ENCODE measurements at regions not wholly inside any gene's neighbourhood (a gene's known extent, or its start where the extent isn't known, plus 50 kb on each side); places are given as distances from the start of the nearest gene placed in this dataset.

GRCh38 chr18:22858121-22858520 is 75.0 kb upstream of the RBBP8 start:
- no peak for TF ChIP-seq CTCF (IDR thresholded peaks at IDR 0.05)
- Histone ChIP-seq H3K9ac (ENCODE audit: low read depth in 2 of 2, low read length in 2 of 2) (no peak overlapping the region), H3K4me3 (no peak overlapping the region), H3K4me1 (no peaks in the 10 kb centered on the region), H3K27ac (no peak overlapping the region), H3K36me3 (no peaks in the 10 kb centered on the region), H3K27me3 (no peaks in the 10 kb centered on the region), H3K9me3 (no peaks in the 10 kb centered on the region)
- DNase-seq: no peak
- intact Hi-C loops (cut with DNase I): no loop called here

- H3K4me1 ChIP-seq: no peaks in the 10 kb centered on the region
- no peak for DNase-seq
- H3K27me3 ChIP-seq: no peaks in the 10 kb centered on the region
- no peaks in the 10 kb centered on the region for H3K36me3 ChIP-seq
- H3K4me3 ChIP-seq: no peak overlapping the region
- H3K9ac ChIP-seq (ENCODE audit: low read depth in 2 of 2, low read length in 2 of 2): no peak overlapping the region
- intact Hi-C loops (cut with DNase I): no loop called here
- TF ChIP-seq CTCF (IDR thresholded peaks at IDR 0.05): no peak
- H3K27ac ChIP-seq: no peak overlapping the region
- H3K9me3 ChIP-seq: no peaks in the 10 kb centered on the region
Observed at GRCh38 chr18:22860807-22861206, 72.3 kb upstream of the RBBP8 start.

GRCh38 chr18:22865354-22866116 is 67.6 kb upstream of the RBBP8 start:
- H3K27ac ChIP-seq: no peak overlapping the region
- no peaks in the 10 kb centered on the region for H3K36me3 ChIP-seq
- no peak overlapping the region for H3K9ac ChIP-seq (ENCODE audit: low read depth in 2 of 2, low read length in 2 of 2)
- intact Hi-C loops (cut with DNase I): no loop called here
- DNase-seq: no peak
- no peaks in the 10 kb centered on the region for H3K4me1 ChIP-seq
- no peaks in the 10 kb centered on the region for H3K9me3 ChIP-seq
- H3K27me3 ChIP-seq: no peaks in the 10 kb centered on the region
- H3K4me3 ChIP-seq: no peak overlapping the region
- TF ChIP-seq CTCF (IDR thresholded peaks at IDR 0.05): no peak

GRCh38 chr18:22868831-22869230 is 64.3 kb upstream of the RBBP8 start:
- no peak for TF ChIP-seq CTCF (IDR thresholded peaks at IDR 0.05)
- no peak for DNase-seq
- Histone ChIP-seq H3K4me3 (no peak overlapping the region), H3K4me1 (no peaks in the 10 kb centered on the region), H3K27me3 (no peaks in the 10 kb centered on the region), H3K9me3 (no peaks in the 10 kb centered on the region), H3K36me3 (no peaks in the 10 kb centered on the region), H3K9ac (ENCODE audit: low read depth in 2 of 2, low read length in 2 of 2) (no peak overlapping the region), H3K27ac (no peak overlapping the region)
- intact Hi-C loops (cut with DNase I): no loop called here

GRCh38 chr18:22871809-22872525 is 61.2 kb upstream of the RBBP8 start:
- DNase-seq: no peak
- Histone ChIP-seq H3K4me1 (no peaks in the 10 kb centered on the region), H3K27ac (no peak overlapping the region), H3K36me3 (no peaks in the 10 kb centered on the region), H3K27me3 (no peaks in the 10 kb centered on the region), H3K9me3 (no peaks in the 10 kb centered on the region), H3K9ac (ENCODE audit: low read depth in 2 of 2, low read length in 2 of 2) (no peak overlapping the region), H3K4me3 (no peak overlapping the region)
- intact Hi-C loops (cut with DNase I): no loop called here
- no peak for TF ChIP-seq CTCF (IDR thresholded peaks at IDR 0.05)

Data from colonic mucosa (tissue), 4 donors.